Nucleus accumbens (tissue), 56 donors: ENCODE measurements at regions not wholly inside any gene's neighbourhood (a gene's known extent, or its start where the extent isn't known, plus 50 kb on each side); places are given as distances from the start of the nearest gene placed in this dataset.

Experiments
- DNase-seq, 56 donors: peaks; one replicate each; lab custom pipeline; 2025; lab: John Stamatoyannopoulos, UW

DNA sequence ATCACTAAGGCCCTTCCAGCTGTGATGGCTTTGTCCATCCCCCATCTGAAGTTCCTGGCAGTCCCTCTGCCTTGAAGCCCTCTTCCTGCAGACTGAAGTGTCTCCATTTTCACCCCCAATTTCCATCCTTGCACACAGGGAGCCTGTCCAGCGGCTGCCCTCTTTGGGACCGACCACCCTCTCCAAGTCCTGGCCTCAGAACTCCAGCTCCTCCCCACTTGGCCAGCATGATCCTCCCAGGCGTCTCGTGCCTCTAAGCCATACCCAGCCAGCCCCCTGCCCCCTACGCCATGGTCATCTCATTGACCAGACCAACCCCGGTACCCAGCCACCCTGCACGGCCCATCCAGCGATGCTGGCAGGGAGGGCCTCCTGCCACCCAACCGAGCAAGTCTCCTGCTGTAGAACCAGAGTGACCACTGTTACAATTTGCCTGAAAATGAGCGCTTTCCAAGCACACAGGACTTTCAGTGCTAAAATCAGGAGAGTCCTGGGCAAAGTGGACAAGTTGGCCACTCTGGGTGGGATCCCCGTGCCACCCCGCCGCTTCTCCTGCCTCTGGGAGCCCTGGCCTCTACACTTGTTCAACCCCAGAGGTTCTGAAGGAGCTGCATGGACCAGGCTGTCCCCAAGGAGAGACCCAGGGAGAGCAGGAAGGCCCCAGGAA, 362.0 kb downstream of the SEC14L1 start:
- no peak for DNase-seq

DNA sequence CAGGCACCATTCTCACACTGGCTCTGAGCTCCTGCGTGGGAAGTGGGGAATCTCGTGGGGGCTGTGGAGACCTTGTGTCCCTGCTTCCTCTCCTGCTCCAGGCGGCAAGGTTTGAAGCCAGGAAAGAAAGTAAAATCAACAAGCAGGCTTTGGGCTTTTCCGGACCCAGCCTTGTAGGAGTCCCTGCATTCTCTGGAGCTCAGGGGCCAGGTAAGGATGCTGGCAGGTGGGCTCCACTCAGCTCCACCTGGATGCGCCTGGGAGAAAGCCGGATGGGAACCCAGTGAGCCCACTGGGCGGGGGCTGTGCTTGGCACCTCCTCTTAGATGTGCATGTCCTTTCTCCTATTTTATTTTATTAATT, 362.5 kb downstream of the SEC14L1 start:
- DNase-seq, result no peak

DNA sequence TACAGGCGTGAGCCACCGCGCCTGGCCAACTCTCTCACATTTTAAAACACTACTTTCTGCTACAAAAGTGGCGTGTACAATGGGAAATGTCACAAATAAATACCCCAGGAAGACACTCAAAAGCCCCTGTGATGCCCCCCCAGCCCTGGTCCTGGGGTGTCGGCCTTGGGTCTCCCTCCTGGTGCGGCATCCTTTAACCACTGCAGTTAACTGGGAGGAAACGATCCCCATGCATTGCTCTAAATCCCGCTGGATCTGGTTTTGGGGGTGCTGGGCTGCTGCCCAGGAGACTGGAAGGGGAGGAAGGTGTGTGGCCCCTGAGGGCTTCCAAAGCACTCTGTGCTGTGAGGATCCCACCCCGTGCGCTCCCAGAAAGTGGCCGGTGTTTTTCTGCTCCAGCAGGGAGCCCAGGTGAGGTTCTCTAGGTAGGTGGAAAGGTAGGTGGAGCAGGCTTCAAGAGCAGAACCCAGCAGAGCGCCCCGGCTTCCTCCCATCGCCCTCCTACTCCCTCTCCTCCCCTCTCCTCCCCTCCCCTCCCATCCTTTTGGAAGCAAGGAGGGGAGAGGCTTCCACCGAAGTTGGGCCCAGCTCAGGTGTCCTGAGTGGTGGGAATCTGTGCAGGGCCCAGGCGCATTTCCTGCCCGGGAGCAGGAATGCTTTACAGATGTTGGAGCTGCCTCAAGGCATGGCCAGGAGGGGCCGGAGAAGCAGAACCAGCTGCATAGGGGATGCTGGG, 363.3 kb downstream of the SEC14L1 start:
- DNase-seq, result no peak

DNA sequence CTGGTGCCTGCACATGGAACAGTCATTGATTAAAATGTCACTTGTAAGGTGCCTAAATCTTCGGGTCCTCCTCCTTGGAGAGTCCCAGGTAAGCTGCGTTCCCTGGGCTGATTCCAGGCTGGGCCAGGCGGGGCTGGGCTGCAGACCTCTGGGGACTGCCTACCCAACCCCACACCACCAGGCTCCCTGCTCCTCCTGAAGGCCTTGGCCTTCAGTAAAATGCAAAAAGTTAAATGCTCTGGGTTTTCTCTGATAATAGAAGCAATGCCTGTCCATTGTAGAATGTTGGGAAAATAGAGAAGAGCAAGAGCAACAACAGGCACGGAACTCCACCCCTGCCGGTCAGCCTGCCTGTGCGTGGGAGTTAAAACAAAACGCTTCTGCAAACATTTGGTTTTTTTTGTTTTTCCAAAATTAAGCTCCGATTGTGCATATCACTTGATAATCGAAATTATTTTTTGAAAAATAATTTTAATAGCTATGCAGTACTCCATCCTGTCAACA, 363.9 kb downstream of the SEC14L1 start:
- DNase-seq, result no peak

DNA sequence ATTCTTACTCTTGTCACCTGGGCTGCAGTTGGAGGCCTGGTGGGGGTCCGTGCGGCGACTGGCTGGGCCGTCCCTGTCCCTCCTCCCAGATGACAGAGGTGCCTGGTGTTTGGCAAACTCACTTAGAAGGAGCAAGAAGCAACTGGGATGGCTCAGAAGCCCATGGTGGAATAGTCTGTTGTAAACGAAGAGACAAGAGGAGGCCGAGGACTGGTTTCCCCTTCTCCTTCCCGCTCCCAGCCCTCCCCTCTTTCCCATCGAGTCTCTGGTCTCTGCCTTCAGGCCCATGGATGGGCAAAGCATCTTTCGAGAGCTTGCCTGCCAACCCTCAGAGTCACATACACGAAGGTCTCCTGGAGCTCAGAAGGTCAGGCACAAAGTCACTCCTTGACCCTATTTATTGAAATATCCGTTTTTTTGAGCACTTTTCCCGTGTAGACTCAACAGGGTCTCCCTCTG, 364.4 kb downstream of the SEC14L1 start:
- DNase-seq, result no peak

DNA sequence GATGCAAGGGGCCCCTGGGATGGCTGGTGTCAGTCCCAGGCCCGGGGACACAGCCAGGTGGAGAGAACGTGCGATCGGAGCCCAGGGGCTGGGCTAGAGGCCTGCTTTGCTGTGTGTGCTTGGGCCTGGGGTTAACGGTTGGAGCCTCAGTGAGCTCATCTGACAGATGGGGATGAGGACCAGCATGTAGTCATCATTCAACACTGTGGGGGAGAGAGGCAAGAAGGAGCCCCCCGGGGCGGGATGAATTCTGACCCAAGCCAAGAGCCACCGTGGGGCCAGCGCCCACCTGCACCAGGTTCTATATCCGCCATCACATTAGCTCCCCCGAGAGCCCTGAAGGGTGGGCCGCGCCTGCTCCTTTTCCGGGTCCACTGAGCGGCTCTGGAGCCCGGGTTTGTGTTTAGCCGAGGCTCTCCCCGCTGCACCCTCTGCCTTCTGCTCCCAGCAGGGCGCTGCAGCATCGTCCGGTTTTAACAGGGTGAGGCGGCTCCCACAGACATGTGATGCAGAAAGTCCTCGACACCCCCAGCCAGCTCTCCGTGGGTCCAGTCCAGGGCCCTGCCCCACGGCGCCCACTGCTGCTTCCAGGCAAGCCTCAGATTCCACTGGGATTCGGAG, 365.7 kb downstream of the SEC14L1 start:
- DNase-seq, result no peak

DNA sequence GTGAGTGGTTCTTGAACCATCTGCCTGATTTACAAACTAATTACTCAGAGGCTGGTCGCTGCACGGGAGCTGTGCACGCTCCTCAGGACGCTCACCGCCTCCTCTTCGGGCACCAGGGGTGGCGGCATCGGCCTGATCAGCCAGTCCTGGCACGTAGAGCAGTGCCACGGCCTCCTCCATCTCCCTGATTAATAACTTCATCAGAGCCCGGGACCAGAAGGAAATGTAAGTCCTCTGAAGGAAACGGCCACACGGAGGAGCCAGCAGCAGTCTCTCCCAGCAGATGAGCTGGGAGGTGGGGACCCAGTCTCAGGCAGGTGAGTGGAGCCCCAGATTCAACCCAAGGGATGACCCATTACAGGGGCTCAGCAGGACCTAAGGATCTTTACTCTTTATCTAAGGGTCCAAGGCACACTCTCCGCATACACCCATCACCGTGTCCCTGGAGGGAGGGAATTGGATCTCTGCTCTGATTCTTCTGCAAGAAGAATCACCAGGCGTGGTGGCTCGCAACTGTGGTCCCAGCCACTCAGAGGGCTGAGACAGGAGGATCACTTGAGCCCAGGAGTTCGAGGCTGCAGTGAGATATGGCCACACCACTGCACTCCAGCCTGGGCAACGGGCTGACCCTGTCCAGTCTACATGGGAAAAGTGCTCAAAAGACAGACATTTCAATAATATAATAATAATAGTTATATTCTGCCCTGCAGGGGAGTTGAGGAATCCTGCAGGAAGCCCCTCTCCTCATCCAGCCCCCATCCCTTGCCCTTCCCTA, 366.5 kb downstream of the SEC14L1 start:
- peak in 1 of 56 donors; percentile 9 for DNase-seq

DNA sequence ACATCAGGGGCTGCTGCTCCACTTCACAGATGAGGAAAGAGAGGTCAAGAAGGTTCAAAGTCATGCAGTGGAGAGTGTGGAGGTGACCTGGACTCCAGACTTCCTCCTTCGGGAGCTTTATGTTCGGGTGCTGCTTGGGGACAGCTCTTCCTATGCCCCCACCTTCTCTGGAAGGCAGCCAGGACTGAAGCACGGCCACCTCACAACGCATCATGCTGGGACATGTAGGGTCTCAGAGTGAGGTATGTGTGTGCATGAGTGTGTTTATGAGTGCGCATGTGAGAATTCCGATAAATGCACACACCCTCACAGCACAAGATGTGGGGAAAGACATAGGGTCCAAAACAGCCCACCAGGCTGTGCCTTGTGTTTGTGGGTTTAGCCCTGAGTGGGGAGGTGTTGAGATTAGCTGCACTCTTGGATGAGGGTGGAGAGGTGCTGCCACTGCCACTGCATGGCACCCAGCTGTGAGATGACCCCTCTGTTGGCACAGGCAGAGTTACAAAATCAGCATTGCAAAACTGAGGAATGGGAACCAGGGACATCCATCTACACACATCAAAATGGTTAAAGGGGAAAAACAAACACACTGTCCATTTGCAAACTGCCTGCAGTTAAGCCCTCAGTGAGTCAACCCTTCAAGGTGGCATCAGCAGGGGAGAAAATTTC, 367.4 kb downstream of the SEC14L1 start:
- no peak for DNase-seq

DNA sequence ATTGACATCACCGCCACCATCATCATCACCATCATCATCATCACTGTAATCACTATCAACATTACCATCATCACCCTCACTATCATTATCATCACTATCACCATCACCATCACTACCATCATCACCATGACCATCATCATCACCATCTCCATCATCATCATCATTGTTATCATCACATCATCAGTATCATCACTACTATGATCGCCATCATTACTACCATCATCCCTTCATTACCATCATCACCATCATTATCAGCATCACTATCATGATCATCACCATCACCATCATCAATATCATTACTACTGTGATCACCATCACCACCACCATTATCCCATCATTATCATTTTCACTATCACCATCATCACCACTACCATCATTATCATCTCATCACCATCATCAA, 368.3 kb downstream of the SEC14L1 start:
- DNase-seq, result no peak

DNA sequence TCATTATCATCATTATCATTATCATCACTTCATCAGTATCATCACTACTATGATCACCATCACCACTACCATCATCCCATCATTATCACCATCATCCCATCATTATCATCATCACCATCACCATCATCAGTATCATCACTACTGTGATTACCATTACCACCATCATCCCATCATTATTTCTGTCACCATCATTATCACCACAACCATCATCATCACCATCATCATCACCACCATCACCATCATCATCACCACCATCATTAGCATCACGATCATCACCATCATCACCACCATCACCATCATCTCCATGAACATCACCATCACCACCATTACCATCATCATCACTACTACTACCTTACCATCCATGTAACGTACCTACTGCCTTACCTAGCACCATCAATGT, 368.8 kb downstream of the SEC14L1 start:
- DNase-seq, result no peak

DNA sequence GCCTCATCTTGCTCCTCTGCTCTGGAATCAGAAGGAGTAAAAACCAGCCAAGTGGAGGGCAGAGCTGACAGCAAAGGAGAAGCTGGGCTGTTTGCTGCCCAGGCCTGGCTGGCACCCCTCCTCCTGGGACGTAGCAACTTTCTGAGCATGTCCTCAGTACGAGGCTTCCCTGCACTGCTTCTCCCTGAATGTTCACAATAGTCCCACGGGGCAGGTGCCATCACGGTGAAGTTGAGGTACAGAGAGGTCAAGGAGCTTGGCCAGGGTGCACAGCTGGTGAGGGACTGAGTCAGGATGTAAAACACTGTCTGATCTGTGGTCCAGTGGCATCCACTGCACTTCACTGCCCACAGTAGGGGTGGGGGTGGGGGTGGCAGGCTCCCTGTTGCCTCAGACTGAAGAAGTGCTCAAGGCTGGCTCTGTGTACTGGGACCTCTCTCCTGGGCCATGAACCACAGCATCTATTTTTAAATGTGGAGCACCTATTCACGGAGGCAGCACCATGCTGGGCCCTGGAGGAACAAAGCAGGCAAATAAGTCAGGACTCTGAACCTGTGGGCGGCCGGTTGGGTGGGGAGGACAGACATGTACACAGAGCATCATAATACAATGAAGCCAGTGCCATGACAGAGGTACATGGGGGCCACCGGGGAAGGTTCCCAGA, 369.5 kb downstream of the SEC14L1 start:
- no peak for DNase-seq

DNA sequence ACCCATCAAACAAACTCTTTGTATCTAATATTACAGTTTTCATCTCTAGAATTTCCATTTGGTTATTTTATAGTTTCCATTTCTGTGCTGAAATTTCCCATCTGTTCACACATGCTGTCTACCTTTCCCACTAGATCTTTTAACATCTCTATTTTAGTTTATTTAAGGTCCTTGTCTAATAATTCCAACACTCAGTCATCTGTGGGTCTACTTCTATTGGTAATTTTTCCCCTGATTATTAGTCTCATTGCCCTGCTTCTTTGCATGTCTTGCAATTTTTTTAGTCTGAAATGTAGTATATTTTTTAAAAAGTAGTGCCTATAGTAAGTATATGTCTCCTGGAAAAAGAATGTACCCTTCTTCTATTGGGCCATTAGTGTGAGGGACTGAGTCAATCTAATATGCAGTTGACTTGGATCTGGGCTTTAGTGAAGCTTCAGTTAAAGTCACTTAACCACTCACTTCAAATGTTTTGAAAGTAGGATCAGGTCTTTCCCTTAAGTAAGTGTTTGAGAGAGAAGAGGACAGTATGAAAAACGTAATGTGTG, 370.8 kb downstream of the SEC14L1 start:
- no peak for DNase-seq

DNA sequence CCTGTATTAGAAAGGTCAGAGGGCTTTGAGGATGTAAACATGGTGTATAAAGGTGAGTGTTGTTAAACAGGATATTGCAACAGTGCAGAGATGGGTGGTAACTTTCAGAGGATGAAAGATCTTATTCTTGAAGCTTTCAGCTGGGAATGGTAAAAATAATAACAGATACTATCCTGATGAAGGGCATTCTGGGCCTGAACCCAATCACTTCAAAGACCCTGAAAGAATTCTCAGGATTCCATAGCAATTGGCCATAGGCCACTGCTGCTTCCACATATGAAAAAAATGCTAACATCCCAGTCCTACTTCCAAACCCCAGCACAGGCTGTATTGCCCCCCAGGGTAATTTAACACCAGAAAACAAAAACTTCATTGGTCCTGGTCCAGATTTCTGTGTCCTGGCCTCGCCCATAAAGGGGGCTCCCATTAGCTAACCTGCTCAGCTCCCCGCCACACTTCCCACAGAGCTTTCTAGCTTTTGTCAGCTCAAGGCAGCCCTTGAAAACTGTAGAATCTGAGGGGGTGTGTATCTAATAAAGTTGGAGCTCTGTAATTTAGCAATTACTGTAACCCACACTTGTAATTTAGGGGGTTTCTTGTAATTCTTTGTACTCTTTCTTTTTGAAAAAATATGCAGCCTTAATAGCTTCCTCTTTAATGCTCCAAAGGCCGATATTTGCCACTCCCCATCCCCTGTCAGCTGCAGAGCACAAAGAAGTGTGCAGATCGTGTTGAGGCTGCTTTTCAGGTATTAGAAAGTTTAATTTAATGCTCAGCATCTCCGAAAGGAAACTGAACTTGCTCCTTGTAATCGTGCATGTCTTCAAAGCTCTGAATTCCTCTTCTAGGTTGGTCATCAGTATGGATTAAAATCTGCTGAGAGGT, 371.5 kb downstream of the SEC14L1 start:
- peak in 4 of 56 donors; percentile 25 to 49 (median 38) for DNase-seq

DNA sequence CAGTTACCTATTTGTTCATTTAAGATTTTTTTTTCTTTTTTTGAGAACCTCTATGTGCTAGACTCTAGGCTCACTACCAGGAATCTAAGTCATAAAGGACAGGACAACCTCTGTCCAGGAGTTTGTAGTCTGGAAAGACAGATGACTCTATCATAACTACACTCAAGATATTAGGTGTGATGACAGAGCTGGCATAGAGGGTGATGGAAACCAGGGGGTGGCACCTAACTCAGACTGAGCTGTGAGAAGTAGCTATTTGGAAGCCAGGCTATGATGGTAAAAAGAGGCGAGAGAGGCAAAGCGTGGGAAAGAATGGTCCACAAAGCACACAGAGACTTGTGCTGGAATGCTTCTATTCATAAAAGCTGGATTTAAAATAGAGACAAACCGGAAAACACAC, 372.3 kb downstream of the SEC14L1 start:
- no peak for DNase-seq

DNA sequence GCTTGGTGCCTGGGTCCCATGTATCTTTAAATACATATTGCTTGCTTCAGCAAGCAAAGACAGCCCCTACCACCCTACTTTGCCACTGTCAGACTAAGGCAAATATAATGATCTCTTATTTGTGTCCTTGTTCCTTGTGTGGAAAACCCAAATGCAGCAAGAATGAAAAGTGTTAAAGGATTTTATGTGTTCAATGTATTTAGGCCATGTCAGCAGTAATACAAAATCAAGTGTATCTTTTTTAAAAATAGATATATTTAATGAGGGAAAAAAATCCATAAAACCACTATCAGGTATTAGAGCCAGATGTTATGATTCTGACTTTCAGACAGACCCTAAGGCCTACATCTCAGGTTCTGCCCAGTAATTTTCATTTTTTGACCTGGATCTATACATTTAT, 374.5 kb downstream of the SEC14L1 start:
- DNase-seq, result no peak

DNA sequence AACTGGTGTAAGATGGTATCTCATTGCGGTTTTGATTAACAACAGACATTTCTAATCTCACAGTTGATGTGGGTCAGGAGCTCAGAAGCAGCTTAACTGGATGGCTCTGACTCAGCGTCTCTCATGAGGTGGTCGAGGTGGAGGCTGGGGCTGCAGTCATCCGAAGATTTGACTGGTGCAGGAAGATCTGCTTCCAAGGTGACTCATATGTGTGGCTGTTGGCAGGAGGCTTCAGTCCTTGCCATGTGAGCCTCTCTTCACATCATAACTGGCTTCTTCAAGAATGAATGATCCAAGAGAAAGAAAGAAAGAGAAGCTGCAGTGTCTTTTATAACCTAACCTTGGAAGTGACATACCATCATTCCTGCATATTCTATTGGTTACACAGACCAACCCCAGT, 376.1 kb downstream of the SEC14L1 start:
- DNase-seq, result no peak

DNA sequence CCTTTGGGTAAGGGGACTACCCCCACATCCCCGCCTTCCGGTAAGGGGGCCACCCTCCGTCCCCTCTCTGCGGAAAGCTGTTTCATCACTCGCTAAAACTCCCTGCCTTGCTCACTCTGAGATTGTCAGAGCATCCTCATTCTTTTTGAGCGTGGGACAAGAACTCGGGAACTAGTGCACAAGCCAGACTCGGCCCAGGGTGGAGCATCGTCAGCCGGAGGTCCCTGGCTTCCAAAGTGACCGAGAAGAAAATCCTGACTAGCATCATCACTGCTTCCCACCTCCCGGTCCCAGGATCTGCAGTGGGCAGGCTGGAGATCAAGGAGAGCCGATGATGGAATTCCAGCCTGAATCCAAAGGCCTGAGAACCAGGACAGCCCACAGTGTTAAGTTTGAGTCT, 380.3 kb downstream of the SEC14L1 start:
- DNase-seq, result no peak

DNA sequence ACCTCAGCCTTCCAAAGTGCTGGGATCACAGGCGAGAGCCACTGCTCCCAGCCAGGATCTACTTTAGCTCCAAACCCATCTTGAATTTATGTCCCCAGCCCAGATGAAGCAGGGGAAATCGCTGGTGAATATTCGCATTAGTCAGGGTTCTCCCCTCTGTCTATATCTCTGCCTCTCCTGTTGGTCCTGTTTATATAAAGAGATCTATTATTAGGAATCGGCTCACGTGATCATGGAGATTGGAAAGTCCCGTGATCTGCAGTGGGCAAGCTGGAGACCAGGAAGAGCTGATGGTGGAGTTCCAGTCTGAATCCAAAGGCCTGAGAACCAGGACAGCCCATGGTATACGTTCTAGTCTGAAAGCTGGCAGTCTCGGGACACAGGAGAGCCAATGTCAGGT, 382.8 kb downstream of the SEC14L1 start:
- no peak for DNase-seq
